IMR-90 (cell line): ENCODE measurements at regions not wholly inside any gene's neighbourhood (a gene's known extent, or its start where the extent isn't known, plus 50 kb on each side); places are given as distances from the start of the nearest gene placed in this dataset.

Experiments used
- ATAC-seq: fragments of 200-7000 bp; cut with Tn5 transposase; 2 replicates; pipeline ENCODE4 v1.9.1; 2020; ENCODE audit warnings: low read depth, mild to moderate bottlenecking, moderate library complexity
- BruUV-seq: library from RNA; stranded (reverse); fragments of 400-500 nt; replicated peaks from 2 replicates; lab custom pipeline; 2021; lab: Mats Ljungman, UMichigan
- CTCF ChIA-PET: fragments of 300-600 bp; formaldehyde crosslinking; extraction: SDS; loops from one replicate; lab custom pipeline; 2021; ENCODE audit warnings: antibody characterized with exemption; lab: Yijun Ruan, JAX
- POLR2A ChIA-PET: fragments of 300-600 bp; sonication (Branson Sonifier 250); formaldehyde crosslinking; loops from one replicate; lab custom pipeline; 2022; ENCODE audit warnings: antibody characterized with exemption; ENCODE audit not compliant: unreplicated experiment; lab: Charles Lee
- DNase-seq: peaks from one replicate; pipeline ENCODE4 v3.0.0; 2013
- H2AFZ ChIP-seq: replicated peaks from 2 replicates; pipeline ENCODE3; 2013; ENCODE audit warnings: low read length, mild to moderate bottlenecking; ENCODE audit not compliant: poor library complexity
- H2AK5ac ChIP-seq: 2 replicates; pipeline ENCODE4 v1.6.1; 2013; ENCODE audit warnings: low read depth, low read length, inconsistent platforms
- H2AK9ac ChIP-seq: replicated peaks from 2 replicates; pipeline ENCODE3; 2013; ENCODE audit warnings: mild to moderate bottlenecking, low read depth, low read length, moderate library complexity; ENCODE audit not compliant: poor library complexity
- H2BK120ac ChIP-seq: 2 replicates; pipeline ENCODE4 v1.6.1; 2013; ENCODE audit warnings: low read depth, low read length, inconsistent platforms
- H2BK15ac ChIP-seq: 3 replicates; pipeline ENCODE4 v1.6.1; 2013; ENCODE audit warnings: low read depth, low read length, inconsistent platforms
- H2BK20ac ChIP-seq: 2 replicates; pipeline ENCODE4 v1.6.1; 2013; ENCODE audit warnings: low read depth, mild to moderate bottlenecking, inconsistent platforms, low read length, moderate library complexity
- H2BK5ac ChIP-seq: 2 replicates; pipeline ENCODE4 v1.6.1; 2013; ENCODE audit warnings: mild to moderate bottlenecking, low read depth, low read length, inconsistent platforms; ENCODE audit not compliant: poor library complexity, severe bottlenecking
- H3K14ac ChIP-seq: replicated peaks from 2 replicates; pipeline ENCODE4 v1.6.1; 2013; ENCODE audit warnings: low read depth, low read length, inconsistent platforms
- H3K18ac ChIP-seq: 2 replicates; pipeline ENCODE4 v1.6.1; 2013; ENCODE audit warnings: low read depth, low read length, control low read depth
- H3K23ac ChIP-seq: 2 replicates; pipeline ENCODE4 v1.6.1; 2013; ENCODE audit warnings: low read depth, low read length, inconsistent platforms
- H3K27ac ChIP-seq: 2 replicates; pipeline ENCODE4 v1.5.1; 2013; ENCODE audit warnings: mild to moderate bottlenecking, control low read depth, low read length; ENCODE audit not compliant: insufficient read depth
- H3K27me3 ChIP-seq: 2 replicates; pipeline ENCODE4 v1.6.1; 2013; ENCODE audit warnings: low read length; ENCODE audit not compliant: control insufficient read depth, insufficient read depth
- H3K36me3 ChIP-seq: 2 replicates; pipeline ENCODE4 v1.6.1; 2013; ENCODE audit warnings: low read length, mixed read lengths; ENCODE audit not compliant: control insufficient read depth, insufficient read depth
- H3K4ac ChIP-seq: 2 replicates; pipeline ENCODE4 v1.6.1; 2013; ENCODE audit warnings: low read depth, low read length, inconsistent platforms
- H3K4me1 ChIP-seq: 2 replicates; pipeline ENCODE4 v1.6.1; 2013; ENCODE audit warnings: low read length, mixed read lengths; ENCODE audit not compliant: control insufficient read depth, insufficient read depth
- H3K4me2 ChIP-seq: 2 replicates; pipeline ENCODE4 v1.6.1; 2013; ENCODE audit warnings: low read depth, mild to moderate bottlenecking, control low read depth, low read length, moderate library complexity
- H3K4me3 ChIP-seq: 2 replicates; pipeline ENCODE4 v1.5.1; 2013; ENCODE audit warnings: low read depth, mild to moderate bottlenecking, control low read depth, low read length, moderate library complexity; ENCODE audit not compliant: insufficient read depth
- H3K56ac ChIP-seq: 2 replicates; pipeline ENCODE4 v1.6.1; 2013; ENCODE audit warnings: low read length, inconsistent platforms; ENCODE audit not compliant: insufficient read depth; ENCODE audit errors: extremely low read depth
- H3K79me1 ChIP-seq, 2 experiments: 2 replicates each; pipeline ENCODE4 v1.6.1; 2013; ENCODE audit warnings: low read length in 2 of 2, inconsistent platforms in 1 of 2, low read depth in 1 of 2
- H3K9ac ChIP-seq: 2 replicates; pipeline ENCODE4 v1.6.1; 2013; ENCODE audit warnings: low read depth, low read length, control low read depth
- H3K9me1 ChIP-seq: 2 replicates; pipeline ENCODE4 v1.6.1; 2013; ENCODE audit warnings: low read length, inconsistent platforms; ENCODE audit not compliant: insufficient read depth
- H3K9me3 ChIP-seq: 2 replicates; pipeline ENCODE4 v1.6.1; 2013; ENCODE audit warnings: low read length; ENCODE audit not compliant: control insufficient read depth, insufficient read depth
- H4K20me1 ChIP-seq: 2 replicates; pipeline ENCODE4 v1.6.1; 2013; ENCODE audit warnings: low read length, inconsistent platforms; ENCODE audit not compliant: insufficient read depth
- H4K5ac ChIP-seq: 2 replicates; pipeline ENCODE4 v1.6.1; 2013; ENCODE audit warnings: mild to moderate bottlenecking, low read depth, low read length, control low read depth
- H4K8ac ChIP-seq, 2 experiments: 2 replicates each; pipeline ENCODE4 v1.6.1; 2013; ENCODE audit warnings: low read depth in 2 of 2, low read length in 2 of 2, control low read depth in 1 of 2, inconsistent platforms in 1 of 2
- H4K91ac ChIP-seq: 2 replicates; pipeline ENCODE4 v1.6.1; 2013; ENCODE audit warnings: low read depth, low read length, inconsistent platforms; ENCODE audit not compliant: insufficient read depth
- BHLHE40 ChIP-seq: fragments of 150-350 bp; IDR thresholded peaks from 2 replicates; pipeline ENCODE4 v1.6.1; 2016; ENCODE audit warnings: mild to moderate bottlenecking, low read depth, low read length
- CEBPB ChIP-seq: IDR thresholded peaks from 2 replicates; pipeline ENCODE4 v1.6.1; 2012; ENCODE audit warnings: low read depth, low read length, improper control_type of control experiment
- CHD1 ChIP-seq: IDR thresholded peaks from 2 replicates; pipeline ENCODE4 v1.6.1; 2012; ENCODE audit warnings: low read depth, low read length, improper control_type of control experiment
- CTCF ChIP-seq: conservative IDR thresholded peaks from 2 replicates; pipeline ENCODE4 v1.5.1; 2012; ENCODE audit warnings: mild to moderate bottlenecking, low read depth, low read length, improper control_type of control experiment
- FOS ChIP-seq: fragments of 150-350 bp; IDR thresholded peaks from 2 replicates; pipeline ENCODE4 v1.6.1; 2016; ENCODE audit warnings: low read depth, low read length
- MAFK ChIP-seq: IDR thresholded peaks from 2 replicates; pipeline ENCODE4 v1.6.1; 2012; ENCODE audit warnings: low read depth, low read length, improper control_type of control experiment
- MAZ ChIP-seq: IDR thresholded peaks from 2 replicates; pipeline ENCODE4 v1.6.1; 2012; ENCODE audit warnings: low read depth, mild to moderate bottlenecking, low read length, improper control_type of control experiment, moderate library complexity, borderline replicate concordance
- MXI1 ChIP-seq: IDR thresholded peaks from 2 replicates; pipeline ENCODE4 v1.6.1; 2012; ENCODE audit warnings: low read depth, mild to moderate bottlenecking, low read length, moderate library complexity, borderline replicate concordance
- NFE2L2 ChIP-seq: fragments of 150-350 bp; IDR thresholded peaks from 2 replicates; pipeline ENCODE4 v1.6.1; 2016; ENCODE audit warnings: low read depth, mild to moderate bottlenecking, low read length
- POLR2A ChIP-seq: IDR thresholded peaks from 2 replicates; pipeline ENCODE4 v1.6.1; 2012; ENCODE audit warnings: mild to moderate bottlenecking, low read depth, low read length
- RAD21 ChIP-seq: IDR thresholded peaks from 2 replicates; pipeline ENCODE4 v1.6.1; 2012; ENCODE audit warnings: low read length, improper control_type of control experiment
- RCOR1 ChIP-seq: IDR thresholded peaks from 2 replicates; pipeline ENCODE4 v1.6.1; 2012; ENCODE audit warnings: mild to moderate bottlenecking, low read length, improper control_type of control experiment; ENCODE audit not compliant: insufficient replicate concordance
- RFX5 ChIP-seq: IDR thresholded peaks from 2 replicates; pipeline ENCODE4 v1.8.0; 2012; ENCODE audit warnings: low read depth, mild to moderate bottlenecking, low read length, moderate library complexity
- SMC3 ChIP-seq: fragments of 150-350 bp; IDR thresholded peaks from 2 replicates; pipeline ENCODE4 v1.6.1; 2016; ENCODE audit warnings: low read depth, mild to moderate bottlenecking, antibody characterized with exemption, low read length, moderate library complexity
- USF2 ChIP-seq: fragments of 150-350 bp; IDR thresholded peaks from 2 replicates; pipeline ENCODE4 v1.6.1; 2017; ENCODE audit warnings: mild to moderate bottlenecking, antibody characterized with exemption, low read length, low read depth
- WGBS, 2 experiments: methylation state at CpG; one replicate each; pipeline versions ENCODE4 v1.1.5 to v1.1.7; 2013; ENCODE audit warnings: missing lambda C conversion rate in 2 of 2; ENCODE audit not compliant: insufficient read length in 1 of 2; ENCODE audit errors: extremely low coverage in 2 of 2; 5-methylcytosine and 5-hydroxymethylcytosine counted together
- dilution Hi-C: fragments of 300-500 bp; cut with HindIII; formaldehyde crosslinking; loops from one replicate; pipeline ENCODE4 v1.14.3; 2018; ENCODE audit warnings: low sequenced_read_pairs; ENCODE audit not compliant: unreplicated experiment
- in situ Hi-C: fragments of 300-500 bp; cut with MboI; formaldehyde crosslinking; loops from 3 replicates; pipeline ENCODE4 v1.14.3; 2019; ENCODE audit warnings: low sequenced_read_pairs, inconsistent platforms, mixed read lengths
- intact Hi-C: fragments of 100-400 bp; cut with micrococcal nuclease; formaldehyde crosslinking; loops from 2 replicates; pipeline ENCODE4 v1.10.0; 2022
- TF ChIP-seq, protein P1 (sequence below): fragments of 150-350 bp; IDR thresholded peaks from 2 replicates; pipeline ENCODE4 v1.6.1; 2016; ENCODE audit warnings: low read depth, mild to moderate bottlenecking, low read length, moderate library complexity, borderline replicate concordance

GRCh38 chr10:56856569-56856968 lies 495.5 kb upstream of the ZWINT start:
- ATAC-seq (no peak), DNase-seq (no peak)
- H3K4me3 ChIP-seq = no peak overlapping the region
- TF ChIP-seq FOS = no peak
- no peak for TF ChIP-seq SMC3
- TF ChIP-seq, protein P1, sequence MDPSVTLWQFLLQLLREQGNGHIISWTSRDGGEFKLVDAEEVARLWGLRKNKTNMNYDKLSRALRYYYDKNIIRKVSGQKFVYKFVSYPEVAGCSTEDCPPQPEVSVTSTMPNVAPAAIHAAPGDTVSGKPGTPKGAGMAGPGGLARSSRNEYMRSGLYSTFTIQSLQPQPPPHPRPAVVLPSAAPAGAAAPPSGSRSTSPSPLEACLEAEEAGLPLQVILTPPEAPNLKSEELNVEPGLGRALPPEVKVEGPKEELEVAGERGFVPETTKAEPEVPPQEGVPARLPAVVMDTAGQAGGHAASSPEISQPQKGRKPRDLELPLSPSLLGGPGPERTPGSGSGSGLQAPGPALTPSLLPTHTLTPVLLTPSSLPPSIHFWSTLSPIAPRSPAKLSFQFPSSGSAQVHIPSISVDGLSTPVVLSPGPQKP = no peak
- TF ChIP-seq CTCF = no peak
- TF ChIP-seq RCOR1 = no peak
- no peak for TF ChIP-seq NFE2L2
- TF ChIP-seq RFX5 = no peak
- no peak for TF ChIP-seq USF2
- no peak for TF ChIP-seq BHLHE40
- TF ChIP-seq CEBPB = no peak
- no peak for TF ChIP-seq MAZ
- TF ChIP-seq POLR2A = no peak
- no peak for TF ChIP-seq RAD21
- no peak for TF ChIP-seq MAFK
- no peak for TF ChIP-seq CHD1
- no peak for TF ChIP-seq MXI1
- ChIA-PET CTCF (no interaction called here), POLR2A (no interaction called here)
- no peak overlapping the region for H4K5ac ChIP-seq
- H3K79me1 ChIP-seq = no peaks in the 10 kb centered on the region
- H4K91ac ChIP-seq = no peak overlapping the region
- no peaks in the 10 kb centered on the region for H3K9me1 ChIP-seq
- no TSS peak for BruUV-seq
- no peak overlapping the region for H2AFZ ChIP-seq
- no peaks in the 10 kb centered on the region for H3K27me3 ChIP-seq
- intact Hi-C loops (no loop called here), in situ Hi-C loops (no loop called here), dilution Hi-C loops (no loop called here)
- no peaks in the 10 kb centered on the region for H4K20me1 ChIP-seq
- no peaks in the 10 kb centered on the region for H3K36me3 ChIP-seq
- H3K4me2 ChIP-seq = no peak overlapping the region
- H3K4me1 ChIP-seq = no peaks in the 10 kb centered on the region
- H2BK120ac ChIP-seq = no peak overlapping the region
- H3K18ac ChIP-seq = no peak overlapping the region
- H3K27ac ChIP-seq = no peak overlapping the region
- no CpG with 5 or more reads among the region's 2 CpGs for WGBS, 2 experiments
- H2AK9ac ChIP-seq = no peak overlapping the region
- H3K9ac ChIP-seq = no peak overlapping the region
- no peak overlapping the region for H3K14ac ChIP-seq
- peaks cover 3% of the 10 kb centered on the region; the same call in 1 of the 2 replicates for H3K9me3 ChIP-seq
- H2BK20ac ChIP-seq = no peak overlapping the region
- no peak overlapping the region for H2BK15ac ChIP-seq
- H3K4ac ChIP-seq = no peak overlapping the region
- H2BK5ac ChIP-seq = no peak overlapping the region
- no peak overlapping the region for H2AK5ac ChIP-seq
- H3K56ac ChIP-seq = no peak overlapping the region
- H3K23ac ChIP-seq = no peak overlapping the region
- no peak overlapping the region for H4K8ac ChIP-seq
